SK-N-MC (cell line): ENCODE measurements at regions not wholly inside any gene's neighbourhood (a gene's known extent, or its start where the extent isn't known, plus 50 kb on each side); places are given as distances from the start of the nearest gene placed in this dataset.

Source experiments
- EZH2 ChIP-seq: fragments of 200-600 bp; sonication (generic); IDR thresholded peaks from one replicate; pipeline ENCODE4 v1.6.1; 2017; ENCODE audit warnings: antibody characterized with exemption
- FOXP2 ChIP-seq: optimal IDR thresholded peaks from 2 replicates; pipeline ENCODE3; 2011; ENCODE audit warnings: mild to moderate bottlenecking, moderate library complexity; ENCODE audit not compliant: insufficient read depth; ENCODE audit errors: extremely low read length, control extremely low read depth
- POLR2AphosphoS5 ChIP-seq: IDR thresholded peaks from 2 replicates; pipeline ENCODE4 v1.6.1; 2012; ENCODE audit warnings: mild to moderate bottlenecking, low read depth, low read length, borderline replicate concordance

DNA sequence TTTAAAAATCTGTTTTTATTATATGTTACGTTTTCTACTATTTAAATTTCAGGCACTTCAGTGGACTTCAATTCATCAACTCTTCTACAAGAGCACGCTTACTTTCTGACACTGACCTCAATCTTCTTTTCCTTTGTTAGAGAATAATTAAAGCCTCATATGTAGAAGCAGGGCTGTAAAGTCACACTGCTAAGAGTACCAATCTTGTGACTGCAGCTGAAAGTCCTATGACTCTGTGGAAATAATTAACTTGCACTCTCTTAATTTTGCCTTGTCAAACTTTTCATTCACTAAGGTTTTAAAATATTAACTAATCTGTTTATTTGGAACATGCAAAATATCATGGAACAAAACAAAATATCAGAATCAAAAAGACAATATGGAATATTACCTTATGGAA, 498.1 kb downstream of the PCDH10 start:
- TF ChIP-seq EZH2 (no peak), POLR2AphosphoS5 (no peak), FOXP2 (no peak)
